ENCODE measurements at regions not wholly inside any gene's neighbourhood (a gene's known extent, or its start where the extent isn't known, plus 50 kb on each side); places are given as distances from the start of the nearest gene placed in this dataset.

- no peak for TF ChIP-seq CTCF (IDR thresholded peaks at IDR 0.05; ENCODE audit: insufficient read depth, low read length, poor library complexity, severe bottlenecking)
- no peak for DNase-seq (ENCODE audit: low read depth)
- H3K4me3 ChIP-seq (ENCODE audit: low read depth, low read length): no peak overlapping the region
- H3K27me3 ChIP-seq (ENCODE audit: control insufficient read depth, insufficient read depth, low read length): peaks cover 6% of the 10 kb centered on the region
- no peaks in the 10 kb centered on the region for H3K36me3 ChIP-seq (ENCODE audit: control insufficient read depth, insufficient read depth, low read length)
Observed at GRCh38 chr10:131818510-131819234, 82.1 kb upstream of the PPP2R2D start.

- no peak for DNase-seq (ENCODE audit: low read depth)
- no peaks in the 10 kb centered on the region for H3K36me3 ChIP-seq (ENCODE audit: control insufficient read depth, insufficient read depth, low read length)
- TF ChIP-seq CTCF (IDR thresholded peaks at IDR 0.05; ENCODE audit: insufficient read depth, low read length, poor library complexity, severe bottlenecking): no peak
- no peak overlapping the region for H3K4me3 ChIP-seq (ENCODE audit: low read depth, low read length)
- peaks cover 6% of the 10 kb centered on the region for H3K27me3 ChIP-seq (ENCODE audit: control insufficient read depth, insufficient read depth, low read length)
Observed at GRCh38 chr10:131819241-131820072, 81.4 kb upstream of the PPP2R2D start.

- no peak for DNase-seq (ENCODE audit: low read depth)
- Histone ChIP-seq H3K4me3 (ENCODE audit: low read depth, low read length) (no peak overlapping the region), H3K36me3 (ENCODE audit: control insufficient read depth, insufficient read depth, low read length) (no peaks in the 10 kb centered on the region), H3K27me3 (ENCODE audit: control insufficient read depth, insufficient read depth, low read length) (peaks cover 8% of the 10 kb centered on the region)
- no peak for TF ChIP-seq CTCF (IDR thresholded peaks at IDR 0.05; ENCODE audit: insufficient read depth, low read length, poor library complexity, severe bottlenecking)
Observed at GRCh38 chr10:131820626-131821025, 80.2 kb upstream of the PPP2R2D start.

GRCh38 chr10:131821378-131822012 lies 79.3 kb upstream of the PPP2R2D start:
- no peak for DNase-seq (ENCODE audit: low read depth)
- TF ChIP-seq CTCF (IDR thresholded peaks at IDR 0.05; ENCODE audit: insufficient read depth, low read length, poor library complexity, severe bottlenecking): no peak
- Histone ChIP-seq H3K4me3 (ENCODE audit: low read depth, low read length) (no peak overlapping the region), H3K27me3 (ENCODE audit: control insufficient read depth, insufficient read depth, low read length) (peaks cover 8% of the 10 kb centered on the region), H3K36me3 (ENCODE audit: control insufficient read depth, insufficient read depth, low read length) (no peaks in the 10 kb centered on the region)

- DNase-seq (ENCODE audit: low read depth): no peak
- peaks cover 8% of the 10 kb centered on the region for H3K27me3 ChIP-seq (ENCODE audit: control insufficient read depth, insufficient read depth, low read length)
- no peaks in the 10 kb centered on the region for H3K36me3 ChIP-seq (ENCODE audit: control insufficient read depth, insufficient read depth, low read length)
- H3K4me3 ChIP-seq (ENCODE audit: low read depth, low read length): no peak overlapping the region
- TF ChIP-seq CTCF (IDR thresholded peaks at IDR 0.05; ENCODE audit: insufficient read depth, low read length, poor library complexity, severe bottlenecking): no peak
Observed at GRCh38 chr10:131822013-131822691, 78.7 kb upstream of the PPP2R2D start.

Data from kidney epithelial cell (primary cell).